AG04449 (cell line): ENCODE measurements at regions not wholly inside any gene's neighbourhood (a gene's known extent, or its start where the extent isn't known, plus 50 kb on each side); places are given as distances from the start of the nearest gene placed in this dataset.

Experiments
- CTCF ChIA-PET: fragments of 350-600 bp; formaldehyde crosslinking; extraction: SDS; loops from one replicate; lab custom pipeline; 2021; ENCODE audit warnings: antibody characterized with exemption; lab: Yijun Ruan, JAX
- POLR2A ChIA-PET: fragments of 400-600, 350-600 bp; formaldehyde crosslinking; extraction: SDS; loops from one replicate; lab custom pipeline; 2020; ENCODE audit warnings: antibody characterized with exemption, inconsistent platforms; lab: Yijun Ruan, JAX
- DNase-seq: peaks from one replicate; pipeline ENCODE4 v3.0.0-alpha.2; 2010; ENCODE audit warnings: low read depth, low spot score
- H3K4me3 ChIP-seq: 2 replicates; pipeline ENCODE4 v1.5.1; 2011; ENCODE audit warnings: low read depth, mild to moderate bottlenecking, control low read depth, low read length
- CTCF ChIP-seq: IDR thresholded peaks from one replicate; pipeline ENCODE4 v1.5.1; 2011; ENCODE audit warnings: mild to moderate bottlenecking, moderate library complexity, low read length, control low read depth, inconsistent platforms; ENCODE audit not compliant: insufficient read depth; ENCODE audit errors: missing control alignments

- POLR2A ChIA-PET, result no interaction called here
- TF ChIP-seq CTCF, result no peak
- H3K4me3 ChIP-seq, result no peak overlapping the region
- no peak for DNase-seq
- CTCF ChIA-PET, result no interaction called here
Observed at GRCh38 chr13:90801621-90802020, 545.9 kb upstream of the MIR17HG start.

DNA sequence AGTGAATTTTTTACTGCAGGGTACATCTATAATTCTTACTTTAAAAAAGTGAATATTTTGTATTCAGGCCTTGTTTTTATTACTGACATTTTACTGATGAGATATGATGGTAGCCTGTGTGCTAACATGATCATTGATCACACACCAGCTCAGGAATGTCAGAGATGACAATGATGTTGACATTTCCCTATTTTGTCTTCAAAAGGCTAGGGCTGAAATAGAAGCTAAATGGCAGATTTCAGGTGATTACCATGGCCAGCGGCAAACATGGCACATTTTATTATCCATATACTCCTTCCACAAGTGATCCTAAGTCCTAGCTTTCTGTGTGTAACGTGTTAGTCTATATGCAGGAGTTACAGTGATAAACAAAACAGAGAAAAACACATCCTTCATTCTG is 544.3 kb upstream of the MIR17HG start:
- CTCF ChIA-PET, result no interaction called here
- DNase-seq, result no peak
- POLR2A ChIA-PET, result no interaction called here
- TF ChIP-seq CTCF, result no peak
- H3K4me3 ChIP-seq, result no peak overlapping the region

DNA sequence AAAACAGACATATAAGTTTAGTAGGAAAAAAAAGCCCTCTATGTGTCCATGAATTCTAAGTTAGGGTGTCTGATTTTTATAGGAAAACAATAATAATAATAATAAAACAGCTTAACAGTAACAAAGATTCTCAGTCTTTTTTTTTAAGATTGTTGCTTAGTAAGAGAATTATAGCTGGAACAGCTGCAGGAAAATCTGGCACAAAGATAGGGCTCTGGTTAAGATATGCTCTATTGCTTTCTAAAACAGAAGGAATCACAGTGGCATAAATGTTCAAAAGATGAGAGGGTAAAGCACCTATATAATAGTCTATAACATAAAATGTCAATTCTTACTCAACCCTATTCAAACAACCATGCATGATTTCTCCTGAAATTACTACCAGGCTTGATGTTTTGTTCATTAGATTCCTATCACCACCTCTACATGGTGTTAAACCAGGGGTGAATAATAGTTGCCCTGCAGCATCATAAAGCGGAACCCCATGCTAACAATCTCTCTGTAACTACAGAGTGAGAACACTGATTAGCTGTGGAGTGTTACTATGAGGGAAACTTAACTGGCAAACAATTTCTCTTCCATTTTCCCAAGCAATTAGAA is 541.4 kb upstream of the MIR17HG start:
- ChIA-PET POLR2A (no interaction called here), CTCF (no interaction called here)
- no peak for DNase-seq
- H3K4me3 ChIP-seq, result no peak overlapping the region
- no peak for TF ChIP-seq CTCF

DNA sequence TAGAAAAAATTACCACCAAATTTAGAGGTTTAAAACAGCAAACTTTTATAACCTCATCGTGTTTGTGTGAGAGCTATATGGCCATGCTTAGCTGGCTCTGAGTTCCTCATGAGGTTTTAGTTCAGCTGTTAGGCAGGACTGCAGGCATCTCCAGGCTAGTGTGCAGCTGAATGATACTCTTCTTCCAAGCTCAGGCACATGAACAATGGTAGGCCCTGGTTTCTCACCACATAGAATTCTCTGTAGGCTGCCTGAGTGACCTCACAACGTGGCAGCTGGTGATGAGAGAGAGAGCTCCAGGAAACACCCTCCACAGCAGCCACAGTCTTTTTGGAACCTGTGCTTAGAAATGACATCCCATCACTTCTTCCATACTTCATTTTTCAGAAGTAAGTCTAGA is 540.6 kb upstream of the MIR17HG start:
- ChIA-PET POLR2A (no interaction called here), CTCF (no interaction called here)
- H3K4me3 ChIP-seq, result no peak overlapping the region
- TF ChIP-seq CTCF, result no peak
- no peak for DNase-seq

DNA sequence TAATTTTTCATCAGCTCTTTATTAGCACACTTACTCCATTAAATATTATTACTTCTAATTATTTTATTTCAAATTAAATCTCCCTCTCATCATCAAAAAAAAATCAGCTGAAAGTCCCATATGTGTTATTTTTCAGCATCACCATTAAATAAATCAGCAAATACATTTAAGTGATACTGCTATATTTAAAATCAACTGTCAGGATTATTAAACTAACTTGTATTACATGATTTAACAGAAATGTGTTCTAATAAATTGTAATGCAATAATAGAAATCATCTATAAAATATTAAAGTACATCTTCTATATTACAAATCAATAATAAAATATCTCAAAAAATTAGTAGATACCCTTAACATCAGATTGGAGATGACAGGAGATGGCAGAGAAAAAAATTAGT is 538.6 kb upstream of the MIR17HG start:
- ChIA-PET CTCF (no interaction called here), POLR2A (no interaction called here)
- no peak for TF ChIP-seq CTCF

GRCh38 chr13:90824032-90824431 is 523.5 kb upstream of the MIR17HG start:
- no peak for TF ChIP-seq CTCF
- ChIA-PET CTCF (no interaction called here), POLR2A (no interaction called here)
- H3K4me3 ChIP-seq, result no peak overlapping the region
- no peak for DNase-seq

More for the DNA sequence above, 538.6 kb upstream of the MIR17HG start:
- DNase-seq, result no peak
- H3K4me3 ChIP-seq, result no peak overlapping the region
